HG03565 (cell line): ENCODE measurements at regions not wholly inside any gene's neighbourhood (a gene's known extent, or its start where the extent isn't known, plus 50 kb on each side); places are given as distances from the start of the nearest gene placed in this dataset.

Experiments
- ATAC-seq: cut with Tn5 transposase; IDR thresholded peaks from one replicate; pipeline ENCODE4 v1.9.1; 2021; ENCODE audit warnings: mild to moderate bottlenecking, moderate library complexity; ENCODE audit not compliant: unreplicated experiment

DNA sequence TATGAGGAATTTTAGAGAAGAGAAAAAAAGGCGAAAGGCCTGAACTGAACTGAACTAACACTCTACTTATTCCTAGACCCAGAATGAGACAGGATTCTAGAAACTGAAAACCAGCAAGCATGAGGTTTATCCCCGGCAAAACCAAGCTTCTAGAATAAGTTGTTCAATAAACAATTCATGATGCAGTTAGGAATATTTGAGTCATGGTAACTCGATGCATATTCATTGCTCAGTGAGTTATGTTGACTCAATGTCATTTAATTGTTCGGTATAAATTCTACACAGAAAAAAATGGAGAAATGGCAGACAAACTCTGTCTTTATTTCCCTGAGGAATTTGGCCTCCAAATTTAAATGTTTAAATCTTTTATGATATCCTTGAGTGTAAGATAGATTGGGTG lies 321.5 kb downstream of the SATB2 start:
- ATAC-seq: no peak

DNA sequence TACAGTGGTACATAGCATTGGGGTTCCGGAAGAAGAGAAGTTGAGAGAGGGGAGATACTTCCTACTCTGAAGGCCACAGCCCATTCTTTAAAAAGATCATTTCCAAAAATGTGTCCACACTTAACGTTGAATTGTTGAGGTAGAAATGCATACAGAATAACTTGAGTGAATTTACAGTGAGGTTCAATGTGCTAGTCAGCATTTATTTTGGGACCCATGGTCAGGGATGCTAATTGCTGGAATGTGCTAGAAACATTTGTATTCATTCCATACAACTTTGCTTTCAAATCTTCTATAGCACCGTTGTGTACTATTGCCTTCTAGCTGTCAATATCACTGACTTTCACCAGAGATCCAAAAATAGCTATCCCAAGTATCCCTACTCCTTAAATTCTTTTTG lies 325.9 kb downstream of the SATB2 start:
- no peak for ATAC-seq

DNA sequence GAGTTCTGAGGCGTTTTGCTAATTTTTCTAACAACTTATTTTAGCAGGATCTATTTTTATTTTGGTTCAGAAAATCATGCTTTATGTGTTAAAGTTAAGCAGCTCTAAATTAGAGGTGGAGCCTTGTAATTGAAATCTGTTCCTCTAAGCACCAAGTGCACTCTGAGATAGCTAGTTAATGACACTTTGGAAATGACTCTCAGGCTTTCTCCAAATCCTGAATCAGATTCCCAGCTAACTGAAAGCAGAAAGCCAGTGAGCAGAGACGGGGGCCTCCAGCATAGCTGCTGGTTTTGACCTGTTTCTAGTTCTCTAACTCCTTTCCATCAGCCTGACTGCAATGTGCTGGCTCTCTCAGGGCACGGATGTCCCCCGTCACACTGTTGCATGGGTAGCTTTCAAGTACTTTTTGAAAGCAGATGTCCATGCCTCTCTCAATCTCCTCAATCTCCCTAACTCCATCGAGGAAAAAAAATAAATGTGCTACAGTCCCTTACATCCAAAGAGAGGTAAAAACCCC lies 326.5 kb downstream of the SATB2 start:
- ATAC-seq: no peak

DNA sequence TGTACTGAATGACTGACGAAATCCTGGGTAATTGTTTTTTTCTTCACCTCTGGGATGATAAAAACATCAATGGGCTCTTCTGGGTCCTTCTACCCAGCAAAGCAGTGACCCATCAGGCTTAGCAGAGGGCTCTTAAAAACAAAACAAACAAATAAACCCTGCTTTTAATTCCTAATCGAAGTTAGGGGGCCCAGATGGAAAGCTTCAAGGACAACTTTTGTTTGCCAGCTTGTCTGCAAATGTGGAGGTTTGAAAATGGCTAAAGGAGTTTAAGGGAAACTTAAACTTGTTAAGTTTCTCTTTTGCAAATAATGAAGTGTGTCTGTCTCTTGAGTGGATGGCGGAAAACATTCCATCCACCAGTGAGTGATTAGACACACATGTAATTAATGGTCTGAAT lies 327.2 kb downstream of the SATB2 start:
- no peak for ATAC-seq

DNA sequence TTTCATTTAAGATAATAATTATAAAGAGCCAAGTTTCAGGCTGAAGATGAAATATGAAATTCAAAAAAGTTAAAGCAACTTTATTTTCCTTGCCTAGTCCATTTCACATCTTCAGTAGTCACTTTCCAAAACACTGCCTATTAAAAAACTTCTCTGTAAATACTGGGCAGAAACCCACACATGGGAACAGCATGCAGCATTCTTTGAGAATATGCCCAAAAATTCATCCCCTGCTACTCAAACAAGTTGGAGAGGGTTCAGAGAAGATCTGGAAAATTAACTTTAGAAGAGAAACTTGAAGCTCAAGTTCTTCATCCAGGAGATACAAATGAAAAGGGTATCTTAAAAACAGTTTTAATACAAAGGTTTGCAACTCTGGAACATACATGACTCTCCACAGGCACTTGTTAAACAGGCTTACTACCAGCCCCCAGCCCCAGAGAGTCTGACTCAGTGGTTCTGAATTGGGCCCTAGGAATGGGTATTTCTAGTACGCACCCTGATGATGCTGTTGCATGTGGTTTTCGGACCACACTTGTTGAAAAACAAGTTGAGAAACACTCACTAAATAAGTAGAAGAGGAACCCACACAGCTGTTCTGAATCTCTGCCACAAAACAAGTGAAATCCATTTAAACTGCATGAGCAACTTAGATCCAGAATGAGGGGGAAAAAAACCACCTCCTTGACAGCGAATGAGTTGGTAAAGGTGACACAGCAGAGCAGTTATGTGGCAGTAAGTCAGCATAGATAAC lies 329.1 kb downstream of the SATB2 start:
- ATAC-seq: no peak

DNA sequence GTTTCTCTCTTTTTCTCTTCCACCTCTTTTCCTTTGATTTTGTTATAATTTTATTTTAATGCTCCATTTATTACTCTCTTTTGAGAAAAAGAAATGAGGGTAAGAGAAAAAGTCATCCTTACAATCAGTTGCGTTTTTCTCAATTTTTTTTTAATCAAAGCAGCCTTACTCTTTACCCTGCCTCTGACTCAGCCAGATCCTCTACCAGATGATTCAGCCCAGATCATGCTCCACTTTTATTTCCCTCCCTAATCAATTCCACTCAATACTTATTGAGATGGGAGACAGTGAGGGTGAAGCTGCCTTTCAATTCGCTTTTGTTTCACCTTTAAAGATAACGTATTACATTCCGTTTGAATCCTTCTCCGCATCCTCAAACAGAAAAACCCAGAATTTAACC lies 337.9 kb downstream of the SATB2 start:
- no peak for ATAC-seq

DNA sequence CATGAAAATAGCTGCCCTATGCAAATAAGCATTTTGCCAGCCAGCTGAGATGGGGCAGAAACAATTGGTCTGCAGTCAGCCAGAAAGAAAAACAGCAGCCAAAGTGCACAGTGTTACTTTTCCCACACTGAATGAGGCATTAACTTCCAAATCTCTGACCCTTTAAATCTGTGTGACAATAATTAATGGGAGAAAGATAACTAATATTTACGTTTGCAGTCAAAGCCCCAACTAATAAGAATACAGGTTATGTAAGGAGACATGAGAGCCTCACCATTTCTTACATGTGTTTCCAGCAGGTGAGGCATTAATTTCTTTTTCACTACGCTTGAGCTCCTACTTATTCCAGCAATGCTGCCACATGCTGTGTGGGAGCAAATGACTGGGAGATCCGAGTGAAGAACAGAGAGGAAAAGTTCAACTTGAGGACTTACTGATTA lies 339.0 kb downstream of the SATB2 start:
- no peak for ATAC-seq

DNA sequence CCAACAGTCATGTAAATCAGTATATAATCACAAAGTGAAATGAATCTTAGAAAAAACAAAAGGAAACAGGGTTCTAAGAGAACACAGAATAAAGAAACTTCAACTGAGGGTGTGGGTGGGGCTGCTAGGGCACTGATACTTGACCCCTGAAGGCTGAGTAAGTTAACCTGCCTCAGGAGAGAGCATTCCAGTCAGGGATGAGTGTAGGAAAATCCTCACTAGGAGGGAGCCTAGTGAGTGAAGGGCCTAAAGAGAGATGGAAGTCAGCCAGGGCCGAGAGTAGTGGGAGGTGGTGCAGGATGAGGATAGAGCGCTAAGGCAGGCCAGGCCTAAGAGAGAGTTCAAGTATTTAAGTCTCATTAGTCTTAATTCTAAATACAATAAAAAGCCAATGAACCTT lies 342.6 kb downstream of the SATB2 start:
- ATAC-seq: no peak

DNA sequence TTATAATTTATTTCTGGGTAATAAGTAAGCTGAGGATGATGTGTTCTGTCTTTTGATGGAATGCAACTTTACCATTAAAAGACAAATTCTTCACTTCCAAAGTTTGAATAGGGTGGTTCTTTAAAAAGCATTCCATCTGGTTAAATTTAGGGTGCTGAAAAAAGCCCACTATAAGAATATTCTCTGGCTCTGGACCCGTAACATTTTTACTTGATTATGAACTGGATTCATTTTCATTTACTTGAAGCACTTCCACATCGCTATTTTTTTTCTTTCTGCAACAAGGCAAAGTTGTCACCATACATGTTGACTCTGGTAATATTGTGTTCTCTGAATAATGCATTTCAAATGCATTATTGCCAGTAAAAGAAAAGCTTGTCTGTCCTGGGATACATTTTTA lies 344.6 kb downstream of the SATB2 start:
- ATAC-seq: no peak

DNA sequence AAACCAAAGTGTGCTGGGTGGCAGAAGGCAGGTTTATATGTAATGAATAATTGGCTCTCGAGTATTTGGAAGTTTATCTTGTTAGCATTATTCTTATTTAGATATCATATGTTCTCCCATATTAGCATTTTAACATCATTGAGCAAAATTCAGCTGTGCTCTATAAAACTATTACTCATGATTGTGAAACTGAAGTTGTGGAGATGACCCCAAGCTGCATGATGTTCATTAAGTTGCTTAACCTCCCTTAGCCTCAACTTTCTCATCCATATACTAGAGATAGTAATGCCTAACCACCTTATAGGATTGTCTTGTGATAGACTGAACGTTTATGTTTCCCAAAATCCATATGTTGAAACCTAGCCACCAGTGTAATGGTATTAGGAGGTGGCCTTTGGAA lies 346.3 kb downstream of the SATB2 start:
- no peak for ATAC-seq

DNA sequence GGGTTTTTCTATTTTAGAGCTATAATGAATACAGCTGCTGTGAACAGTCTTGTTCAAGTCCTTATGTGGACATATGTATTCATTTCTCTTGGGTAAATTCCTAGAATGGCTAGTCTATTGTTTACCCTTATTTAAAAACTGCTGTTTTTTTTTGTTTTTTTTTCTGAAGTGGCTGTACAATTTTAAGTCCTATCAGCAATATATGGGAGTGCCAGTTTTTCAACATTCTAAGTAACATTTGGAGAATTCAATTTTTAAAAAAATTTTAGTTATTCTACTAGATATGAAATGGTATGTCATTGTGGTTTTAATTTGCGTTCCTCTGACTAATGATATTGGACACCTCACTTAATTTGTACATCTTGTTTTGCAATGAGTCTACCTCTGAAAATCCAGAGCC lies 349.7 kb downstream of the SATB2 start:
- ATAC-seq: no peak

DNA sequence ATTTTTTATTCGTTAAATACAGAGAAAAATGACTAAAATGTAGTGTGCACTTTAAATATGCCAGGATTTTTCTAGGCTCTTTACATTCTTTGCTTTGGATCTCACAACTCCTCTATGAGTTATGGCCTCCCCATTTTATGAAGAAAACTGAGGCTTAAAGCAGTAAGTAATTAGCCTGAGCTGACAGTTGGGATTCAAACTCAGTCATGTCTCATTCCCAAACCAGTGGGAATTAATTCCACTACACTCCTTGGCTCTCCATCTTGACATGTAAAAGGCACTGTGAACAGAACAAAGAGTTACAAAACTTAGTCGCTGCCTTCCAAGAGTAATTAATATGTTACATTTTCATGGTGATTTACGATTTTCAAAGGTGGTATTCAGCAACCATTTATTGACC lies 351.9 kb downstream of the SATB2 start:
- no peak for ATAC-seq

DNA sequence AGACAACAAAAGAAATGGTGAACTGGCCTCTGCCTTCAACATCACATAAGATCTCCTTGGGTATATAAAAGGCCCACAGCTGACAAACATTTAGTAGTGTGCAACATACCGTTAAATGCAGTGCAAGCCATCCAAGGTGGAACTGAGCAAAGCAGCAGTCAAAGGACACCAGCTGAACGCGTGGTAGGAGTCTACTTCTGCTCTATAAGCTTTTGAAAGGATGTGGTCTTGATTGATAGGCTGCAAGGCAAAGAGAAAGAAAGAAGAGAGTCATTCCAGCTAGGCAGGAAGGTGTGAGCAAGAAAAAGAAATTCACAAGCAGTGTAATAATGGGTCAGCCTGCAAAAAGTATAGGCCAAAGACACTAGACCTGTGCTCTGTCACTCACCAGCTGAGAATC lies 356.3 kb downstream of the SATB2 start:
- ATAC-seq: no peak

DNA sequence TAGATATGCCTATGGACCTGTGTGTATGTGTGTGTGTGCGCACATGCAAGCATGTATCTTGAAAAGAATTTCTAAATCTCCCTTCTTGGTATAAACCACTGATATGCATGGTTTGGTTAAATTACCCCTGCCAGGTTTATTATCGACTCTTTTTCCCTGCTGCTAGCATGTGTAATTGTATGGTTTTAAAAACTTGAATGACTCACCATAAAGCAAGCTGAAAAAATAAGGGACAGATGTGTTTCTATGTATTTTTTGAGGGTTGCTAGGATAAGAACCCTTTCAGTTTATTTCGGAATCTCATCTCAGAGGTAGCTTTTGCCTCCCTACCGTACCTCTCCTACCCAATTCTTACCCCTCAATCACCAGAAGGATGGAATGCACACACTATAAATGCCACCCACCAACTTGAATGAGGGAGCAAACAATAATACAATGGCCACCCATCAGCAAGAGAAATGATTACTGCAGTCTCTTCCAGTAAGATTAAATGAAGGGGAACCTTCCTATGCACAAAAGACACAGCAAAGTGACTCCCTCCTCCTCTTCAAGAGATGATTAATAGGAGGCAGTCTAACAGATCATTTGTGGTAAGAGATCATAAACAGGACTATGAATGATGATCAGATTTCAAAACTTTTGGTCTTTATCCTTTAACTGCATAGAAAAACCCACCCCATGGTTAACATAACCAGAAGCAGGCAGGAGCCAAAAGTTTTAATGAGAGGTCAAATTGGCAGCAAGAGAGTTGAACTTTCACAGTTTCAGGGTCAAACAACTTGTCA lies 357.2 kb downstream of the SATB2 start:
- no peak for ATAC-seq

DNA sequence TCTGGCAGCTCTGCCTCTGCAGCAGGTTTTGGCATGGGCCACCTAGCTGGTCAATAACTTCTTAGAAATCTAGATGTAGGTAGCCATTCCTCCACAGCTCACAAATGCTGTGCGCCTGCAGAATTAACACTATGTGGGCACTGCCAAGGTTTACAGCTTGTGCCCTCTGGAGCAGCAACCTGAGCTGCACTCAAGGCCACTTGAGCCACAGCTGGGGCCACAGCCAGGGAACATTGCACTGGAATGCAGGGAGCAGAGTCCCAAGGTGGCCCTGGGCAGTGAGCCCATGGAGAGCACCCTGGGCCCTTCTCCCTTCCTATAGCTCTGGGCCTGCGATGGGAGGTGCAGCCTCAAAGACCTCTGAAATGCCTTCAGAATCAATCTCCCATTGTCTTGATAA lies 365.3 kb downstream of the SATB2 start:
- no peak for ATAC-seq

DNA sequence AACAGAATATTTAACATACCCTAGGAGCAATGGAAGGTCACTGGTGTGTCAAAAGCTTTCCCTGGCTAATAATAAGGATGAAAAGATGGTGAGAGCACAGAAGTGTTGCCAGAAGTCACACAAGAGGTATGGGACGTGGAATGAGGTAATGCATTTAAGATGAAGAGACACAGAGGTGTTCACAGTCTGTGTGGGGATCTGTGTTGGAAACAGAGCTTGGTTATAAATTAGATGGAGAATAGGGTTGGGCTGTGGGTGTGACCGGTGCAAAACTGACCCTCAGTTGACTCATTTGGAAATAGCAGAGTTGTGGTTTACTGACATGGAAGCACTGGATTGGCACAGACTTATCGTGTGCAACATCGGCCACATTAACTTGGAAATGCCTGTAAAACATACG lies 372.5 kb downstream of the SATB2 start:
- ATAC-seq: no peak

DNA sequence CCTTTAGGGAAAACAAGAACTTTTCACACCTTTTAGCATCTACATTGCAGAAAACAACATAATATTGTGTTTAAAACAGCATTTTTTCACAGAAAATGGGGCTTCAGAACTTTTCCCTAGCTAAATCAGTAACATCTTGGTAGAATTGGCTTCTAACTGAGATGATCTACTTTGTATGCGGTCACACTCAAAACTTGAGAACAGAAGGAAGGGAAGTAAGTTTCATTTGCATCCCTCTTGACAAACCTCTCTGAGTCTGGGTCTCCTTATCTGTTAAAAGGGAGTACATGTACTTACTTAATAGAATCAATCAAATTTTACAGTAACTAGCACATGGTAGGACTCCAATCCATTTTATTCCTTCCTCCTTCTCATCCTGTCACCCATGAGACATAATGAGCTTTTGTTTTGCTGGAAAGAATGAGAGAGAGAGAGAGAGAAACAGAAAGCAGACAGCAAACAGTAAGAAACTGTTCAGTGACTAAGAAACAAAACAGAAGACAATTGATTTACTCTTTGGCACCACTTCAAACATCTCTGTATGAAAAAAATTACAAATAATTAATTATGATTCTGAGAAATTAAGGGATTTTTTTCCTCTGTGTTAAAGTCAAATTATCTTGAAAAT lies 387.3 kb downstream of the SATB2 start:
- ATAC-seq: no peak

DNA sequence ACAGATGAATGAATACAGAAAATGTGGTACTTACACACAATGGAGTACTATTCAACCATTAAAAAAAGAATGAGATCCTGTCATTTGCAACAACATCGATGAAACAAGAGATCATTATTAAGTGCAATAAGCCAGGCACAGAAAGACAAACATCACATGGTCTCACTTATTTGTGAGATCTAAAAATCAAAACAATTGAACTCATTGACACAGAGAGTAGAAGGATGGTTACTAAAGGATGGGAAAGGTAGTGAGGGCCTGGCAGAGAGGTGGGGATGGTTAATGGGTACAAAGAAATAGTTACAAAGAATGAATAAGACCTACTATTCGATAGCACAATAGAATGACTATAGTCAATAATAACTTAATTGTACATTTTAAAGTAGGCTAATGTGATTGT lies 393.5 kb downstream of the SATB2 start:
- ATAC-seq: no peak

DNA sequence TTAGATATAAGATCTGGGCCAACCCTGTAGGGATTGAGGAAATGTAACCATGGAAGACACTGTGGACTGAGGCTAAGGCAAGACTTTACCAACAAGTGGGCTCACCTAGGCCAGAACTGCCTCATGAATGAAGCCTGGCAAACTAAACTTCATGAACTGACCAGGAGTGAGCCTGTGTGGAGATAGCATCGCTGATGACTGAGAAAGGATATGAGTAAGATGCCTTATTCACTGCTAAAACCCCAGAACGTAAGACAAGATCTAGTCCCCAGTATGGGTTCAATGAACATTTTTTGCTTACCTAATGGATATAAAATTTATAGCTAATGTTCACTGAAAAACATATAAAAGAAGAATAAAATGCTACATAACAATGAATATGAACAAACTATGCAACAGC lies 399.8 kb downstream of the SATB2 start:
- no peak for ATAC-seq

DNA sequence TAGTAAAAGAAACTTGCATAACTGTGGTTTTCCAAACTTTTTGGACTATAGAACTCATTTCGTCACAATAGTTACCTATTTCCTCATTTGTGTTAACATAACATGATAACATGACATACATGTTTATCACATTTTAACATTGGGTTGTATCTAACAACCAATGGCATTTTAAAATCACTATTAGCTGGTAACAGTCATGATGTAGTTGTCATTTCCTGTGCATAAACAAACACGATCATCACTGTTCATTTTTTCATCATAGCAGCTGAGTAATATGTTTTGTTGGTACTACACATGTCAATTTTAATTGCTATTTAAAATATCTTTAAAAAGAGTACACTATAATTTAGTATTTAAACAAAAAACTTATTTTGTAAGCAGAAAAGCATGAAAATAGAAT lies 402.4 kb downstream of the SATB2 start:
- no peak for ATAC-seq

DNA sequence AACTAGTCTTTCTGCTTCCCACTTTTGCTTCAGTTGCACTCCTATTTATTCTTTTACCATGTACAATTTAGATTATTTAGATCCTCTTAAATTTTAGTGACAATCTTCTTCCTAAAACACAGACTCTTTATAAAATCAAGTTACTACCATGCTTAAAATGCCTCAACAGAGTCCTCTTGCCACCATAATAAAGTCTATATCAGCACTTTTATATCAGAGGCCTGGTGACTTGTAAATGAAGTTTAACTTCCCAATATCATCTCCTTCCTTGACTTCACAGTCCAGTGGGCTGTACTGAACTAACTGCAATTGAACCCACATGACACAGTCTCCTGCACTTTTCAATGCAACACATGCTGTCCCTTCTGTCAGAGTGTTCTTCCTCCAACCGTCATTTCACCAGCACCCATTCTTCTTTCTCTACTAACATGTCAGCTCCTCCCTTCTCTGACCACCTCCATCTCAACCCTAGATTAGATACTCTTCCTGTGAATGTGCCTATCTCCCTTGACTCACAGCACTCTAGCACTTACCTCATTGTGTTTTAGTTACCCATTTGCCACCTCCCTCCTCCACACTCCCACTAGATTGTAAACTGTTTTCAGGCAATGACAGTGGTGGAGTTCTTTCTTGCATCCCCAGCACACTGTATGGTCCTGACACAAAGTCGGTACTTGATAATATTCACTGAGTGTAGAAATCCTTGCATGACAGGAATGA lies 414.9 kb downstream of the SATB2 start:
- no peak for ATAC-seq
